H1 (cell line): ENCODE measurements at regions not wholly inside any gene's neighbourhood (a gene's known extent, or its start where the extent isn't known, plus 50 kb on each side); places are given as distances from the start of the nearest gene placed in this dataset.

Experiments used
- CTCF ChIA-PET: fragments of 300-600 bp; sonication (Branson Sonifier 250); formaldehyde crosslinking; loops from one replicate; lab custom pipeline; 2021; ENCODE audit not compliant: partially characterized antibody; lab: Charles Lee
- POLR2A ChIA-PET: fragments of 300-600 bp; sonication (Branson Sonifier 250); formaldehyde crosslinking; loops from one replicate; lab custom pipeline; 2021; ENCODE audit warnings: inconsistent platforms; ENCODE audit not compliant: partially characterized antibody; lab: Charles Lee
- DNase-seq, 2 experiments: peaks; one replicate each; pipeline versions ENCODE4 v3.0.0 to v3.0.0-alpha.2; 2010 to 2022; ENCODE audit warnings: low spot score in 2 of 2, low read depth in 1 of 2, mixed read lengths in 1 of 2
- FAIRE-seq: peaks from 2 replicates; lab custom pipeline; 2011; peaks lifted over from hg19 to GRCh38; lab: Jason Lieb, UNC
- H2AFZ ChIP-seq: 2 replicates; pipeline ENCODE4 v1.8.1; 2012; ENCODE audit warnings: low read length, inconsistent platforms
- H2AK5ac ChIP-seq: 2 replicates; pipeline ENCODE4 v1.6.1; 2013; ENCODE audit warnings: low read depth, low read length
- H2BK120ac ChIP-seq: replicated peaks from 2 replicates; pipeline ENCODE3; 2013; ENCODE audit warnings: low read depth, low read length, inconsistent platforms
- H2BK12ac ChIP-seq: 2 replicates; pipeline ENCODE4 v1.6.1; 2013; ENCODE audit warnings: low read depth, low read length
- H2BK15ac ChIP-seq: 2 replicates; pipeline ENCODE4 v1.6.1; 2013; ENCODE audit warnings: low read length
- H2BK20ac ChIP-seq: 2 replicates; pipeline ENCODE4 v1.6.1; 2013; ENCODE audit warnings: low read length
- H2BK5ac ChIP-seq: 2 replicates; pipeline ENCODE4 v1.6.1; 2013; ENCODE audit warnings: low read depth, low read length
- H3K14ac ChIP-seq: 2 replicates; pipeline ENCODE4 v1.6.1; 2013; ENCODE audit warnings: inconsistent platforms; ENCODE audit not compliant: insufficient read length
- H3K18ac ChIP-seq: 2 replicates; pipeline ENCODE4 v1.6.1; 2013; ENCODE audit warnings: low read length; ENCODE audit errors: extremely low read depth
- H3K23ac ChIP-seq: 2 replicates; pipeline ENCODE4 v1.6.1; 2013; ENCODE audit warnings: inconsistent platforms; ENCODE audit not compliant: insufficient read length
- H3K23me2 ChIP-seq: 2 replicates; pipeline ENCODE4 v1.6.1; 2013; ENCODE audit warnings: low read depth, low read length
- H3K27ac ChIP-seq: 2 replicates; pipeline ENCODE4 v1.6.1; 2011; ENCODE audit warnings: low read depth, low read length, inconsistent platforms
- H3K27me3 ChIP-seq, 4 experiments: replicated peaks in 1 of 4; 1 replicate in 1 of 4; 2 replicates in 3 of 4; pipeline versions ENCODE4 v1.6.1 to v1.8.1; 2011 to 2013; ENCODE audit warnings: low read length in 3 of 4, mild to moderate bottlenecking in 3 of 4, inconsistent platforms in 2 of 4, mixed read lengths in 2 of 4, moderate library complexity in 1 of 4; ENCODE audit not compliant: control insufficient read depth in 3 of 4, insufficient read depth in 3 of 4; ENCODE audit errors: extremely low read depth in 1 of 4
- H3K36me3 ChIP-seq, 4 experiments: 2 replicates each; pipeline versions ENCODE4 v1.6.1 to v1.8.1; 2011 to 2013; ENCODE audit warnings: mild to moderate bottlenecking in 4 of 4, low read length in 3 of 4, moderate library complexity in 2 of 4, control low read depth in 1 of 4, inconsistent platforms in 1 of 4; ENCODE audit not compliant: insufficient read depth in 4 of 4, control insufficient read depth in 2 of 4
- H3K4ac ChIP-seq: replicated peaks from 2 replicates; pipeline ENCODE3; 2013; ENCODE audit warnings: low read length, low read depth, mixed read lengths, inconsistent platforms; ENCODE audit not compliant: insufficient read length
- H3K4me1 ChIP-seq, 4 experiments: replicated peaks in 1 of 4; 1 replicate in 1 of 4; 2 replicates in 3 of 4; pipeline versions ENCODE4 v1.6.1 to v1.8.1; 2011 to 2013; ENCODE audit warnings: low read length in 3 of 4, inconsistent platforms in 2 of 4, mixed read lengths in 1 of 4; ENCODE audit not compliant: insufficient read depth in 4 of 4, control insufficient read depth in 3 of 4
- H3K4me2 ChIP-seq, 2 experiments: 2 replicates each; pipeline versions ENCODE4 v1.6.1 to v1.8.1; 2011 to 2013; ENCODE audit warnings: low read depth in 2 of 2, low read length in 2 of 2, control low read depth in 1 of 2, inconsistent platforms in 1 of 2, mild to moderate bottlenecking in 1 of 2; ENCODE audit not compliant: insufficient read depth in 1 of 2
- H3K4me3 ChIP-seq, 4 experiments: fragments of 200-600, 300-600 bp in 1 of 4; sonication (generic), shearing (Covaris generic), sonication (Bioruptor Twin) in 1 of 4; 2 replicates each; pipeline versions ENCODE4 v1.5.1 to v1.8.1; 2011 to 2016; ENCODE audit warnings: low read length in 4 of 4, low read depth in 3 of 4, control low read depth in 2 of 4, inconsistent platforms in 2 of 4, mild to moderate bottlenecking in 2 of 4, mixed read lengths in 1 of 4, moderate library complexity in 1 of 4; ENCODE audit not compliant: insufficient read depth in 2 of 4; ENCODE audit errors: extremely low read depth in 1 of 4
- H3K56ac ChIP-seq: replicated peaks from 2 replicates; pipeline ENCODE3; 2013; ENCODE audit warnings: low read depth, mild to moderate bottlenecking, mixed read lengths, low read length, inconsistent platforms; ENCODE audit not compliant: insufficient read length
- H3K79me1 ChIP-seq: 2 replicates; pipeline ENCODE4 v1.6.1; 2013; ENCODE audit warnings: low read depth, low read length, control low read depth
- H3K79me2 ChIP-seq, 2 experiments: 2 replicates each; pipeline versions ENCODE4 v1.6.1 to v1.8.1; 2012 to 2013; ENCODE audit warnings: low read length in 2 of 2, mild to moderate bottlenecking in 2 of 2, inconsistent platforms in 1 of 2; ENCODE audit not compliant: insufficient read depth in 2 of 2, control insufficient read depth in 1 of 2
- H3K9ac ChIP-seq, 4 experiments: replicated peaks in 1 of 4; 1 replicate in 1 of 4; 2 replicates in 3 of 4; pipeline versions ENCODE4 v1.6.1 to v1.8.1; 2011 to 2013; ENCODE audit warnings: low read depth in 3 of 4, low read length in 3 of 4, control low read depth in 2 of 4, mild to moderate bottlenecking in 2 of 4, moderate library complexity in 2 of 4, inconsistent platforms in 1 of 4; ENCODE audit errors: extremely low read depth in 1 of 4
- H3K9me3 ChIP-seq, 2 experiments: 2 replicates each; pipeline versions ENCODE4 v1.6.1 to v1.8.1; 2012 to 2013; ENCODE audit warnings: mild to moderate bottlenecking in 2 of 2, moderate library complexity in 2 of 2, control low read depth in 1 of 2, inconsistent platforms in 1 of 2, low read depth in 1 of 2, low read length in 1 of 2, mixed read lengths in 1 of 2; ENCODE audit not compliant: insufficient read depth in 2 of 2
- H4K20me1 ChIP-seq, 2 experiments: replicated peaks in 1 of 2; 2 replicates each; pipeline versions ENCODE3 to v1.8.1; 2011 to 2013; ENCODE audit warnings: inconsistent platforms in 2 of 2, low read length in 2 of 2, mild to moderate bottlenecking in 1 of 2; ENCODE audit not compliant: insufficient read depth in 2 of 2, control insufficient read depth in 1 of 2
- H4K5ac ChIP-seq: 2 replicates; pipeline ENCODE4 v1.6.1; 2013; ENCODE audit warnings: low read length, low read depth, mixed read lengths, inconsistent platforms; ENCODE audit not compliant: insufficient read length
- H4K8ac ChIP-seq: 2 replicates; pipeline ENCODE4 v1.8.0; 2013; ENCODE audit warnings: mild to moderate bottlenecking, moderate library complexity, low read length, inconsistent platforms; ENCODE audit not compliant: insufficient read depth; ENCODE audit errors: extremely low read depth
- H4K91ac ChIP-seq: replicated peaks from 2 replicates; pipeline ENCODE3; 2013; ENCODE audit warnings: low read length, mixed read lengths, inconsistent platforms; ENCODE audit not compliant: insufficient read length
- EGR1 ChIP-seq: IDR thresholded peaks from 2 replicates; pipeline ENCODE4 v1.6.1; 2011; ENCODE audit warnings: low read depth, low read length, borderline replicate concordance
- EZH2 ChIP-seq: fragments of 200-600 bp; sonication (generic); IDR thresholded peaks from 2 replicates; pipeline ENCODE4 v1.7.1; 2012; ENCODE audit warnings: low read depth, mild to moderate bottlenecking, moderate library complexity, low read length, inconsistent platforms; ENCODE audit not compliant: severe bottlenecking
- KDM5A ChIP-seq: fragments of 200-600 bp; IDR thresholded peaks from 2 replicates; pipeline ENCODE4 v1.7.1; 2012; ENCODE audit warnings: mild to moderate bottlenecking, low read length, inconsistent platforms, mixed read lengths
- POLR2AphosphoS5 ChIP-seq: IDR thresholded peaks from 2 replicates; pipeline ENCODE4 v1.6.1; 2011; ENCODE audit warnings: low read depth, low read length
- SP4 ChIP-seq: IDR thresholded peaks from 2 replicates; pipeline ENCODE4 v1.6.1; 2012; ENCODE audit warnings: low read length, inconsistent platforms
- SUZ12 ChIP-seq: fragments of 200-600 bp; sonication (generic); IDR thresholded peaks from 2 replicates; pipeline ENCODE4 v1.6.1; 2012; ENCODE audit warnings: mild to moderate bottlenecking, inconsistent platforms, low read length, moderate library complexity, mixed read lengths
- WGBS, 2 experiments: shearing (Covaris generic) in 1 of 2; methylation state at CpG; one replicate each; pipeline versions ENCODE4 v1.1.6 to v1.1.7; 2013 to 2015; ENCODE audit warnings: low lambda C conversion rate in 2 of 2, mixed read lengths in 2 of 2, inconsistent platforms in 1 of 2, low coverage in 1 of 2, missing lambda C conversion rate in 1 of 2; ENCODE audit not compliant: insufficient replicate concordance in 2 of 2, insufficient coverage in 1 of 2, insufficient read length in 1 of 2; ENCODE audit errors: extremely low coverage in 1 of 2, missing lambda C conversion rate in 1 of 2; 5-methylcytosine and 5-hydroxymethylcytosine counted together

GRCh38 chrX:127861611-127862010 lies 190.6 kb downstream of the ACTRT1 start:
- no peak for FAIRE-seq
- POLR2A ChIA-PET = interaction anchor here (0.7 kb wide), 1 partner anchor 17 kb away, joined by 3 read pairs; no protein-coding TSS in a partner anchor
- no peak overlapping the region for H3K4me3 ChIP-seq
- no peak overlapping the region for H2BK5ac ChIP-seq
- no peak overlapping the region for H2BK120ac ChIP-seq
- no peaks in the 10 kb centered on the region for H3K27me3 ChIP-seq
- H4K91ac ChIP-seq = no peak overlapping the region
- H3K36me3 ChIP-seq = no peaks in the 10 kb centered on the region
- no peaks in the 10 kb centered on the region for H3K9me3 ChIP-seq
- CTCF ChIA-PET = no interaction called here
- H3K14ac ChIP-seq = no peak overlapping the region
- no peaks in the 10 kb centered on the region for H3K79me1 ChIP-seq
- H3K27ac ChIP-seq = no peak overlapping the region
- no peaks in the 10 kb centered on the region for H3K79me2 ChIP-seq
- H3K23ac ChIP-seq = no peak overlapping the region
- no peak for TF ChIP-seq EGR1
- no peak for TF ChIP-seq KDM5A
- TF ChIP-seq SP4 = no peak
- TF ChIP-seq SUZ12 = no peak
- TF ChIP-seq EZH2 = no peak
- no peak for TF ChIP-seq POLR2AphosphoS5
- H3K4me2 ChIP-seq = no peak overlapping the region
- no peaks in the 10 kb centered on the region for H4K20me1 ChIP-seq
- no peak overlapping the region for H2AFZ ChIP-seq
- no peak overlapping the region for H3K18ac ChIP-seq
- no peak overlapping the region for H2BK20ac ChIP-seq
- H3K4me1 ChIP-seq = no peaks in the 10 kb centered on the region; a peak in 1 of 7 replicates
- no peak for DNase-seq
- H2AK5ac ChIP-seq = no peak overlapping the region
- H3K56ac ChIP-seq = no peak overlapping the region
- H4K5ac ChIP-seq = no peak overlapping the region
- H2BK12ac ChIP-seq = no peak overlapping the region
- H2BK15ac ChIP-seq = no peak overlapping the region
- H3K9ac ChIP-seq = no peak overlapping the region
- 100% methylated on average over 1 of the region's 2 CpGs; no CpG with 5 or more reads in 1 of the 2 experiments for WGBS, 2 experiments
- H3K23me2 ChIP-seq = no peaks in the 10 kb centered on the region
- no peak overlapping the region for H3K4ac ChIP-seq
- H4K8ac ChIP-seq = no peak overlapping the region
